Stimulated activated CD4-positive, alpha-beta T cell treated with anti-CD3 and anti-CD28 coated beads, TNF-alpha, amount 100 ng/mL, for 4 hours (primary cell): ENCODE measurements at regions not wholly inside any gene's neighbourhood (a gene's known extent, or its start where the extent isn't known, plus 50 kb on each side); places are given as distances from the start of the nearest gene placed in this dataset.
"Not testable (repeated sequence)": the region's sequence is repeated elsewhere in the genome, so short reads cannot be mapped to it uniquely, and the experiment has no call there.

Source experiments
- DNase-seq, 3 experiments: peaks; one replicate each; pipeline ENCODE4 v3.0.0-alpha.2; 2020; ENCODE audit warnings: low read depth in 3 of 3

DNA sequence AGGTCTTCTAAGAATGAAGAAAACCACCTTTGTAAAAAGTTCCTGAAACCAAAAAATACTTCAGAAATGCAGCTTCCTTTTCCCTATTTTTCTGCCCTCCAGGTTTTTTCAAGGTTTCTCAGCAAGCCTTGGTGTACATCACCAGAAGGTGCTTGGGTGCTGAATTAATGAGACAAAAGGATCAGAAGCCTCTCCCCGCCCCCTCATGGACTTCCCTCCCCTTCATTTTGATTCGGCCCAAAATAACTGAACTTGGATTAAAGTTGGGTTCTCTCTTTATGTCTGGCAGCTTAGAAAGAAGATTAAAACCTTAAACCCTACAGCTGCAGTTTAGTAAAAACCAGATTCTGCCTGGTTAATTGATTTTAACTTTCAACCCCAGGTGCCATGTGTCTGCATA, 121.7 kb upstream of the ERCC4 start:
- no peak for DNase-seq

DNA sequence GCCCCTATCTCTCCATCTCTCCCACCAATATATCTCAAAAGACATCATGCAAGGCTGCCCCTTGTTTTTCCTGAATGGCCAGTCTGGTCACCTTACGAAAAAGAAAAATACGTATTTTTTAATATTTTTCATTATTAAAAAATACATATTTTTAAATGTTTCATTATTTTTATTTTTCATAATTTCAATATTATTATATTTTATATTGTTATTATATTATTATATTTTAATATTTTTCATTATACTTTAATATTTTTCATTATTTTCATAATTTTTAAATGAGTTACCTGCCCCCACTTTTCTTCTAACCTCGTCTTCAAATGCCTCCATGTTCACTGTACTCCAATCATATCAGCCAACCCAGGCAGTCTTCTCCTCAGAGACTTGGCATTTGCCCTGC, 116.0 kb upstream of the ERCC4 start:
- DNase-seq: no peak

DNA sequence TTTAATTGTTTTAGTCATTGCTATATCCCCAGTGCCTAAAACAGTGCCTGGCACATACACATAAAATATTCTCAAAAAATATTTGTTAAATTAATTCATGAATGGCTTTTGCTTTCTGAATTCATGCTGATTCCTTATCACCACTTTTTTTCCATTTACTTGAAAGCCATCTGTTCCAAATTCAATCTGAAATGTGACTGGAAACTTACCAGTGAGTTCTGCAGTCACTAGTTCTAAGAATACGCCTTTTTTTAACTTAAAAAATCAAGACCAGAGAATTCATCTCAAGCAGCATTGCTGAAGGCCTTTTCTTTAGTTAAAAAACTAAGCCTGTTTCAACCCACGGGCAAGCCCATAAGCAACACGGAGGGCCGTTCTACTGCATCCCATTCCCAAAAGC, 114.0 kb upstream of the ERCC4 start:
- DNase-seq: no peak

DNA sequence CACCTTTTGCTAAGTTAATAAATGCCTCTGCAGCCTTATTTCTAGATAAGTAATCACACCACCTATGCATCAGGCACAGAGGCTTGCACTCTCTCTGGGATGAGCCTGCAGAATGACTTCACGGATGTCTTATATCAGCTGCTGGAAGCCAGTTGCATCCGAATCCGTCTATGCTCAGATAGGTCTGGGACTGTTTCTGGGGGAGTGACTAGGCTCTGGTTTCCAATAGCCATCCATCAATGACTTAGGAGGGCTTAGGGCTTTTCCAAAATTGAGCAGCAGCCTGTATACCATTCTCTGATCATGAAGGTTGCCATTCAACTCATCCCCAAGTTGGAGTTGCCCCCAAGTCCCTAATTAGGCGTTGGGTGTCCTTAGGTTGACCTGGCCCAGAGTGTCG, 113.3 kb upstream of the ERCC4 start:
- no peak for DNase-seq

DNA sequence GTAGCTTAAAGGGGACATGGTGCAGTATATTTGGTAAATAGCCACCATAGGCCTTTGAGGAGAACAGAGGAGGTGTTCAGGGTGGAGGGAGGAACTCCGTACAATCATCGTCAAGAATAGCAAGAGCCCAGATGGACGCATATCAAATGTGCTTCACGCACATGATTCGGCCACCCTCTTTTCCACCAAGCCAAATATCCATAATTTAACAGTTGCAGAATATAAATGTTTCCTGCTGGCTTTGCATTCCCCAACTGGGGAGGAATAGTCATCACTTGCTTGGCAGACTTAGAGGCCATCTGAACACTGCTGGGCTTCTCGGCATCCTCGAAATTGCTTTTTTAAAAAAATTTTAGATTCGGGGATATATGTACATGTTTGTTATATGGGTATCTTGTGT, 111.9 kb upstream of the ERCC4 start:
- no peak for DNase-seq

DNA sequence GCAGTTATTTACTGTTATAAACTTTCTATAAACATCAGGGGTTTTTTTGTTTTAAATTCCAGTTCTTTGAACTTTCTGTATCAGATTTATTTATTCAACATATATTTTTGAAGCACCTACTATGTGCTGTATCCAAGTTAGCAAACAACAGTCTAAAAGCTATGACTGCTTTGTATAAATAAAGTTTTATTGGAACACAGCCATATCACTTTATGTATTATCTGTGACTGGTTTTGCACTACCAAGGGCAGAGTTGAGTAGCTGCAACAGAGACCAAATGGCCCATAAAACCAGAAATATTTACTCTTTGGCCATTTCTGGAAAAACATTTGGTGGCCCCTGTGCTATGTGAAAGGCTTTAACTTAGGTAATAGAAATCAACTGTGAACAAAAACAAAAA, 110.2 kb upstream of the ERCC4 start:
- DNase-seq: no peak

DNA sequence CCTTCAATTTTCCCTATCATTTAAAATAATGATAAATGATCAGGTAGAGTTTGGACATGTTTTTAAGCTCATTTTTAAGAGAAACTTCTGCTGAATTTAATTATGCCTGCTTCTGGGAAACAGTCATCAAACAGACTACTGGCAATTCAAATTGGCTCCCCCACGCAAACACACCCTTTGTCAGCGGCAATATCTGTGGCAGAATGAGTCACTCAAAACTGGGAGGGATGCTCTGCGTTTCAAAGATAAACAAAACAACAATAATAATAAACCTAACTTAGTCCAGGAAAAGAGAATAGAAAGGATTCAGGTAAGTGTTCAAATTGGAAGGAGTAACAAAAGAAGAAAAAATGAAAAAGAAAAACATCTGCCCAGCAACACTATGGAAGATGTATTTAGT, 108.1 kb upstream of the ERCC4 start:
- no peak for DNase-seq

DNA sequence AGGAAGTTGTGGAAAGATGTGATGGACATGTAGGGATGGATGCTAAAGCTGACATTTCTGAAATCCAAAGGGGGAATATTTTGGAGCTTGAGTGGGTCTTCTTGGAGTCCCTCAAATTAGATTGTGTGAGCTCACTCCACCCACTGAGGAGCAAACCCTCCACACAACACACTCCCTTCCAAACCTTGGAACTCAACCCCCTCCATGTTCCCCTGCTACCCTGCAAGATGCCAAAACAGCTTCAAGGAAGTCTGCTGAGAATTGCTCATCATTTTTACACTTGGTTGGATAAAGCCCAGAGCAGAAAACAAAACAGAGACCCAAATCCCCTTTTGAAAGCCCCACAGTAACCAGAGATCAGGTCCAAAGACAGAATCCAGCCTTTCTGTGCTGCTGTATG, 103.3 kb upstream of the ERCC4 start:
- no peak for DNase-seq

GRCh38 chr16:13823501-13823900, 96.5 kb upstream of the ERCC4 start:
- DNase-seq: no peak

GRCh38 chr16:13829697-13830299, 90.2 kb upstream of the ERCC4 start:
- no peak for DNase-seq

DNA sequence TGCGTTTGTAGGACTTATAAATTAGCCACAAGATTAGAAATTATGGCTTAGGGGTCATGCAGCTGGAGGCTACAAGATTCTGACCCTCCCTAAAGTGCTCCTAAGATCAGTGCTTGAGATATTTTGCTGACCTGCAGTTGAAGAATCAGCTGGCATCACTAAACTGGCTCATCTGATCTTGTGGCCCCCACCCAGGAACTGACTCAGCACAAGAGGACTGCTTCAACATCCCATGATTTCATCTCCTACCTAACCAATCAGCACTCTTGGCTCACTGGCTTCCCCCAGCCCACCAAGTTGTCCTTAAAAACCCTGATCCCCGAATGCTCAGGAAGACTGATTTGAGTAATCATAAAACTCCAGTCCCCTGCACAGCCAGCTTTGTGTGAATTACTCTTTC, 86.4 kb upstream of the ERCC4 start:
- no peak for DNase-seq

DNA sequence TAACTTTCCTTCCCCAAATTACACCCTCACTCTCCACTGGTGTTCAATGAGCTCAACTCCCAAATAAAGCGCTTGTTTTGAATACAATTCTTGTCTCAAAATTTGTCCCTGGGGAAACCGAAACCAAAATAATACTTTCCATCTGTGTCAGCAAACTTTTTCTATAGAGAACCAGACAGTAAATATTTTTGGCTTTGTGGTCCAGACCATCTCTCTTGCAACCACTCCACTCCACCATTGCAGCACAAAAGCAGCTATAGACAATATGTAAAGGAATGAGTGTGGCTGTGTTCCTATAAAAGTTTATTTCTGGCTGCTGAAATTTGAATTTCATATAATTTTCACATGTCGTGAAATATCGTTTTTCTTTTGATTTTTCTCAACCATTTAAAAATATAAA, 84.6 kb upstream of the ERCC4 start:
- no peak for DNase-seq

DNA sequence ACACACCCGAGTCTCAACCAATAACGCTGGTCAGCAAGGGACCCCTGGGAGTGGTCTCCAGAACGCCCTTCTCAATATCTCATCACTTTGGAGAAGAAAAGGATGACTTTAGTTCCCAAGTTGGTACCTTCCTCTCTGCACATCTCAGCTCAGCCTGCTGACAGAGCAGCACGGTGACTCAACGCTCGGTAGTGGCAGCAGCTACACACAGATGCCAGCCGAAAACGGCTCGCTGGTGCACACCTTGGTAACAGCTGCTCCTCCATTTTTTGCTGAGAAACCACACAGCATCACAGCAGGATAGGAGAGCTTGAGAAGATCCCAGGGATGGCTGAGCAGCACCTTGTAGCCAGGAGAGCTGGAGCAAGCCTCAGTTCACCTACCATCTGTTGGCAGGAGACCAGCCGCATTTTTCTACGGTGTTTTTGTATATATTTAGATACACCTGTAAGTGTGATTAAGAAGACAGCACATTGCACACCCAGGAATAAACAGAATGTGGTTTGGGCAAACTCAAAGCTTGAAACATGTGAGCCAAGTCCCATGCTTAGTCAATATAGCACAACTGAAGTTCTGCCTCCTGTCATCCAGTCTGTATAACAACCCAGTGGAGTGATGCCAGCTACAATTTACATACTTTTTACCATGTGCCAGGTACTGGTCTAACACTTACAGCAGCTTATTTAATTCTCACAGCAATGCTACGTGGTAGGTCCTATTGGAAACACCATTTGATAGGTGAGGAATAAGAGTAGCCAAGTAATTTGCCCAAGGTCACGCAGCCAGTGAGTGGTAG, 83.8 kb upstream of the ERCC4 start:
- DNase-seq: no peak

- DNase-seq: no peak
These were observed 81.4 kb upstream of the ERCC4 start for GRCh38 chr16:13838401-13839190.

DNA sequence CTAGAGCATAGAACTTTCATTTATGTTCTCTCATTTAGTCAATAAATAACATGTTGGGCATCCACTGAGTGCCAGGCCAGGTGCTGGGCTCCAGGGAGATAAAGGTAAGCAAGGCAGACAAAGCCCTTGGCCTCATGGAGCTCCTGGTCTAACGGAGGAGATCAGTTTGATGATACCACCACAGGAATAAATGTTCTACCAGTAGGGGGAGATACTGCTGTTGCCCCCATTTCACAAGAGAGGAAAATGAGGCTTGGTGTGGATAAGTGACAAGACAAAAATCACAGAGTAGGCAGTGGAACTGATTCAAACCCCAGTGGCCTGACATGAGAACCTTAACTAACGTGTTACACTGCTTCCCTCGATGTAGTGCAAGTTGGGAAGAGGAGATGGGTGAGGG, 80.4 kb upstream of the ERCC4 start:
- DNase-seq: no peak

- no peak for DNase-seq
These were observed 74.7 kb upstream of the ERCC4 start for GRCh38 chr16:13845232-13845631.

GRCh38 chr16:13848795-13849194, 71.2 kb upstream of the ERCC4 start:
- DNase-seq: no peak

- DNase-seq: not testable (repeated sequence)
These were observed 69.8 kb upstream of the ERCC4 start for GRCh38 chr16:13850173-13850572.

DNA sequence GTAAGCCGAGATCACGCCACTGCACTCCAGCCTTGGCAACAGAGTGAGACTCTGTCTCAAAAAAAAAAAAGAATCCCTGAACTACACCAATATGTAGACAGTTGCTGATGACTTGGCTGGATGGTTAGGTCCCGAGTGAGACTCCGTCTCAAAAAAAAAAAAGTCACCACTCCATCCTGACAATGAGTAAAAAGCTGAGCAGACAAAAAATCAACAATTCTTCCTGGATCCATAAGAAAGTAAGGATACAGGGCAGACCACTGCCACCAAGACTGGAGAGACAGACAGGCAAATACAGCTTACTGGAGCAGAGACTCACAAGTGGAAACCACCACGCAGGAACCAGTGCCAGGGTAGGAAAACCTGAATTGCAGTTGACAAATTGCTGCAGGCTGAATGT, 67.1 kb upstream of the ERCC4 start:
- no peak for DNase-seq

- DNase-seq: no peak
These were observed 63.6 kb upstream of the ERCC4 start for GRCh38 chr16:13856398-13856797.

GRCh38 chr16:13856811-13857511, 63.0 kb upstream of the ERCC4 start:
- DNase-seq: no peak

DNA sequence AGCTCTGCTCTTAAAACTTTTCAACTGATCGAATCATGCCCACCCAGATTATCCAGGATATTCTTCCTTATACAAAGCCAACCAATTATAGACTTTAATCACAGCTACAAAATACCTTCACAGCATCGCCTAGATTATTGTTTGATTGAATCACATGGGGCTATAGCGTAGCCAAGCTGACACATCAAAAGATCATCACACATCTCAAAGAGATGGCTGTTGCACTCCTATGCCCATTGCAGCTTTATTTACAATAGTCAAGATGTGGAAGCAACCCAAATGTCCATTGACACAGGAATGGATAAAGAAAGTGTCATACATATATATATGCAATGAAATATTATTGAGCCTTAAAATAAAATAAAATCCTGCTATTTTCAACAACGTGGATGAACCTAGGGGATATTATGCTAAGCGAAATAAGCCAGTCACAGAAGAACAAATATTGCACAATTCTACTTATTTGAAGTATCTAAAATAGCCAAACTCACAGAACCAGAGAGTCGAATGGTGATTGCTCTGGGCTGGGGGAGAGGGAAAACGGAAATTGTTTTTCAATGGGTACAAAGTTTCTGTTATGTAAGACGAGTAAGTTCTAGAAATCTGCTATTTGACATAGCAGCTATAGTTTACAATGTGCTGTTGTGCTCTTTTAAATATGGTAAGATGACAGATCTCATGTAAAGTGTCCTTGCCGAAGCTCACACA, 60.9 kb upstream of the ERCC4 start:
- no peak for DNase-seq
